Kidney epithelial cell (primary cell): ENCODE measurements at regions not wholly inside any gene's neighbourhood (a gene's known extent, or its start where the extent isn't known, plus 50 kb on each side); places are given as distances from the start of the nearest gene placed in this dataset.

Experiments used
- DNase-seq: peaks from one replicate; pipeline ENCODE4 v3.0.0-alpha.2; 2010; ENCODE audit warnings: low read depth
- H3K27me3 ChIP-seq: 2 replicates; pipeline ENCODE4 v1.6.0; 2011; ENCODE audit warnings: low read length; ENCODE audit not compliant: control insufficient read depth, insufficient read depth
- H3K36me3 ChIP-seq: 2 replicates; pipeline ENCODE4 v1.5.1; 2011; ENCODE audit warnings: low read length; ENCODE audit not compliant: control insufficient read depth, insufficient read depth
- H3K4me3 ChIP-seq: 2 replicates; pipeline ENCODE4 v1.5.1; 2011; ENCODE audit warnings: low read depth, mild to moderate bottlenecking, control low read depth, low read length
- TF ChIP-seq, protein P1 (sequence below): IDR thresholded peaks from 2 replicates; pipeline ENCODE4 v1.5.1; 2011; ENCODE audit warnings: mild to moderate bottlenecking, moderate library complexity, low read length, control low read depth, inconsistent platforms; ENCODE audit not compliant: insufficient read depth, poor library complexity, severe bottlenecking

DNA sequence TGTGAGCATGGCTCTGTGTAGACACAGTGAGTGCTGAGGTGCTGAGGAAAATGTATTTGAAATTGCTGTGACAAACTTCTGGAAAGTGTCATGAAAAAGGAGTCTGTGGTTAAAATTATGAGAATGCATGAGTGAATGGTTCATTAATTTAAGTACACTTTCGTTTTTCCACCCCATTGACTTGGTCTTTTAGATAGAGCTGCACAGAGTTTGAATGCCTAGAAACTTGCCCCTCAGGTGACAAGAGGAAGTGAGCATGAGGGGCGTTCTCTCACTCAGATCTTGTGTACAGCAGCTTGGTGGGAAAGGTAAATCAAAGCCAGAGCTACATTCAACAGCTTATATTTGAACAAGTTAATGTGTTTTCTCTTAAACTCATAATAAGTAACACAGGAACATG is 296.8 kb downstream of the WDR72 start:
- no peak for DNase-seq
- no peaks in the 10 kb centered on the region for H3K36me3 ChIP-seq
- TF ChIP-seq, protein P1, sequence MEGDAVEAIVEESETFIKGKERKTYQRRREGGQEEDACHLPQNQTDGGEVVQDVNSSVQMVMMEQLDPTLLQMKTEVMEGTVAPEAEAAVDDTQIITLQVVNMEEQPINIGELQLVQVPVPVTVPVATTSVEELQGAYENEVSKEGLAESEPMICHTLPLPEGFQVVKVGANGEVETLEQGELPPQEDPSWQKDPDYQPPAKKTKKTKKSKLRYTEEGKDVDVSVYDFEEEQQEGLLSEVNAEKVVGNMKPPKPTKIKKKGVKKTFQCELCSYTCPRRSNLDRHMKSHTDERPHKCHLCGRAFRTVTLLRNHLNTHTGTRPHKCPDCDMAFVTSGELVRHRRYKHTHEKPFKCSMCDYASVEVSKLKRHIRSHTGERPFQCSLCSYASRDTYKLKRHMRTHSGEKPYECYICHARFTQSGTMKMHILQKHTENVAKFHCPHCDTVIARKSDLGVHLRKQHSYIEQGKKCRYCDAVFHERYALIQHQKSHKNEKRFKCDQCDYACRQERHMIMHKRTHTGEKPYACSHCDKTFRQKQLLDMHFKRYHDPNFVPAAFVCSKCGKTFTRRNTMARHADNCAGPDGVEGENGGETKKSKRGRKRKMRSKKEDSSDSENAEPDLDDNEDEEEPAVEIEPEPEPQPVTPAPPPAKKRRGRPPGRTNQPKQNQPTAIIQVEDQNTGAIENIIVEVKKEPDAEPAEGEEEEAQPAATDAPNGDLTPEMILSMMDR, result no peak
- H3K27me3 ChIP-seq, result no peaks in the 10 kb centered on the region
- H3K4me3 ChIP-seq, result no peak overlapping the region

DNA sequence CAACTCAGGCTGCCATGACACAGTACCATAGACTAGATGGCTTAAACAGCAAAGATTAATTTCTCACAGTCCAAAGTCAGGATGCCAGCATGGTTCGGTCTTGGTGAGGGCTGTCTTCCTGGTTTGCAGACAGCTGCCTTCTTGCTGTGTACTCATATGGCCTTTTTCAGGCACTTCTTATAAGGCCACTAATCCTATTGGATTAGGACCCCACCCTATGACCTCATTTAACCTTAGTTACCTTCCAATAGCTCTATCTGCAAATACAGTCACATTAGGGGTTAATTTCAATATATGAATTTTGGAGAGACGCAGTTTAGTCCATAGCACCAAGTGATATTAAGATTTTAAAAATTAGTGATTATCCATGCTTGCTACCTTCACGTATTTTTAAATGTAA is 297.8 kb downstream of the WDR72 start:
- Histone ChIP-seq H3K36me3 (no peaks in the 10 kb centered on the region), H3K4me3 (no peak overlapping the region), H3K27me3 (no peaks in the 10 kb centered on the region)
- DNase-seq, result no peak
- TF ChIP-seq, protein P1, result no peak

DNA sequence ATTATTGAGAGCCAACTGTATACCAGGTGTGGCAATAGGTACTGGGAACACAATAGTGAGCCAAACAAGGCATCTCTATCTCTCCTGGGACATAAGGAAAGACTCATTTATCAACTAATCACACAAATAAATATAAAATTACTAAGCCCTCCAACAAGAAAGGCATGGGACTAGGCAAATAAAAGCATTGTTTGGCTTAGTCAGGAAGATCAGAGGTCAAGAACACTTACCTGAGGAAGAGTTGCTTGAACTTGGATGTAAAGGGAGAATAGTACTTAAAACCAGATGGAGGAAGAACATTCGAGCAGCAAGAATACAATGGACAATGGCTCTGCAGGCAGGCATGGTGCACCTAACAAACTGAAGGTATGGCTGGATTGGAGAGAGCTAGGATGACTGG is 300.7 kb downstream of the WDR72 start:
- no peaks in the 10 kb centered on the region for H3K36me3 ChIP-seq
- DNase-seq, result no peak
- H3K4me3 ChIP-seq, result no peak overlapping the region
- TF ChIP-seq, protein P1, result no peak
- no peaks in the 10 kb centered on the region for H3K27me3 ChIP-seq

DNA sequence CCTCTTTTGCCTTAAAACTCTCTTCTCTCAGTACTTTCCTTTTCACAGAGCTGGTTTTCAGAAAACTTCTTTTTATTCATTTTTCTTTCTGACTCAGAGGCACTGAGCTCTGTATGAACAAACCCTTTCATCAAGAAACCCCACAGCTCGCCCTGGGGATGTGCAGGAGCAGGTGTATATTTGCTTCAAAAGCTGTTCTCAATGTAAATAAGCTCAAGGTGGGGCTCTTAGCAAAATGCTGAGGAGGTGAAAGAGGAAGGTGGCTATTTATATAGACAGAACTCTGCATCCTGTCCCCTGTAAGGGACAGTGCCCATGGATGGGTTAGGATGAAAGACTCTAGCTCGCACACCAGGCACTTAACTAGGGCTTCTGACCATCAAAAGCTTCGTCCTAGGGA is 302.0 kb downstream of the WDR72 start:
- H3K36me3 ChIP-seq, result no peaks in the 10 kb centered on the region
- no peak overlapping the region for H3K4me3 ChIP-seq
- TF ChIP-seq, protein P1, result no peak
- H3K27me3 ChIP-seq, result no peaks in the 10 kb centered on the region
- no peak for DNase-seq

DNA sequence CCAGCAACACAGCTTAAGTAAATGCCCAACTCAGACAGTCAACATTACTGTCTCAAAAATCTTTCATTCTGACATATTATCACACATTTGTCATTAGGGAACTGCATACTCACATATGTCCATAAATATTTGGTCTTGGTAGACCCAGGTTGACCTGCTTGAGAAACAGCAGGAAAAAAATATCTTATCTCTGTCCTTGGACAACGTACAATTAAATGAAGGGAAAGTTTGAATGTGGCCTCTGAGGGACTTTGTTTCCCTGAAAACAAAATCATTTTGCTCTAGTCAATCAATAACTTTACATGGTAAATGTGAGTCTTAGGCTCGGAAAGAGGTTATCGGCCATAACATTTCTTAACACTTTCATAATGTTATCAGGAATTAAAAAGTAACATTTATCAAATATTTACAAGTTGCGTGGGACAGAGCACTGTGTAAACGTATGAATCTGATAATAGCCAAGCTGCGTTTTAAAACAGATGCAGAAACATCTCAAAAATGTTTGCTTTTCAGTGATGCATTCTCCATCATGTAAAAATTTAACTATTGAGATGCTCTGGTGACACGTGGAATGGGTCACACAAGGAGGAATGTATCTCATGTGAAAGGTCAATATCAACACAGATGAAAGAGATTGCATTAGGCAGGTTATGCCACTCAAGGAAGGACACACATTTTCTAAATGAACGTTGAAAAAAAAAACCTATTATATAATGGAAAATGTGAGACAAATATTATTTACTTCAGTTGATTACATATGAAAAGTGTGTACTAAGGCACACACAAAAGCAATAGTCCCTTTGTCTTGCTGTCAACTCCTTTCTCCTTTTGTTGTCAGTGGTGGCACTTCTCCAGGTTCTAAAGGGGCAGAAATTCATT is 304.4 kb downstream of the WDR72 start:
- DNase-seq, result no peak
- Histone ChIP-seq H3K36me3 (no peaks in the 10 kb centered on the region), H3K4me3 (no peak overlapping the region), H3K27me3 (no peaks in the 10 kb centered on the region)
- TF ChIP-seq, protein P1, result no peak

DNA sequence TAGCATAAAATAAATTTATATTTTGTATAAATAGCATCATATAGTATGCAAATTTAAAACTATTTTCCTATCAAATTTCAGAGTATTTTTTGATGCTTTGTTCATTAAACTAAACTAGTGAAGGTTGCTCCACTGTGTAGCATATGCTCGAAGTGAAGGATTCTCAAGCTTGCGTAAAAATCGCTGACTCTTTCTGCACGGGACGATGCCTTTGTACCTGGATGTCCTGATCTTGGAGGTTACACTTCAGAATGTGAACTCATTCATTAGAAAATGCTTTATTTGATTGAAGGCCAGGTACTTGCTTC is 305.0 kb downstream of the WDR72 start:
- DNase-seq, result no peak
- Histone ChIP-seq H3K36me3 (no peaks in the 10 kb centered on the region), H3K27me3 (no peaks in the 10 kb centered on the region), H3K4me3 (no peak overlapping the region)
- TF ChIP-seq, protein P1, result no peak
